Coronary artery (tissue), 2 donors: ENCODE measurements at regions not wholly inside any gene's neighbourhood (a gene's known extent, or its start where the extent isn't known, plus 50 kb on each side); places are given as distances from the start of the nearest gene placed in this dataset.
"Not testable (repeated sequence)": the region's sequence is repeated elsewhere in the genome, so short reads cannot be mapped to it uniquely, and the experiment has no call there.

Experiments
- DNase-seq: peaks from one replicate; pipeline ENCODE4 v3.0.0-alpha.2; 2017; ENCODE audit warnings: low spot score
- H3K27ac ChIP-seq, 2 donors: fragments of 200-600 bp; sonication (generic); one replicate each; pipeline ENCODE4 v1.5.1; 2016 to 2019
- H3K4me3 ChIP-seq: fragments of 200-600 bp; sonication (generic); 2 replicates; pipeline ENCODE4 v1.5.1; 2016; ENCODE audit warnings: mild to moderate bottlenecking, moderate library complexity
- TF ChIP-seq, protein P1 (sequence below): fragments of 200-600 bp; sonication (generic); IDR thresholded peaks from one replicate; pipeline ENCODE4 v1.5.1; 2019; ENCODE audit warnings: antibody characterized with exemption

DNA sequence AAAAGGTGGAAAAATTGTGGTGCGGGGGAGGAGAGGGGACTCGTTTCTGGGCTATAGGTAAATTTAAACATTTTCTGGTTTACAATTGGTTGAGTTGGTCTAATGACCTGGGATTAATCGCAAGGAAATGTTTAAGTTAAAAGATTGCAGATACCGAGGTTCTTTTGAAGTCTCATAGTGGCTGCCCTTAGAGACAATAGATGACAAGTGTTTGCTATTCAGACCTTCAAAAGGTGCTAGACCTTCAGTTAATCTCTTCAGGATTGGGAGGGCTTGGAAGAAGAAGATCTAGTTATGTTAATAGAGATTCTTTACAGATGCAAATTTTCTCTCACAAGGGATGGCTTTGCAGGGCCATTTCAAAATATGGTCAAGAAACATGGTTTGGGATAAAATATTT, 2286.1 kb upstream of the AGA start:
- TF ChIP-seq, protein P1, sequence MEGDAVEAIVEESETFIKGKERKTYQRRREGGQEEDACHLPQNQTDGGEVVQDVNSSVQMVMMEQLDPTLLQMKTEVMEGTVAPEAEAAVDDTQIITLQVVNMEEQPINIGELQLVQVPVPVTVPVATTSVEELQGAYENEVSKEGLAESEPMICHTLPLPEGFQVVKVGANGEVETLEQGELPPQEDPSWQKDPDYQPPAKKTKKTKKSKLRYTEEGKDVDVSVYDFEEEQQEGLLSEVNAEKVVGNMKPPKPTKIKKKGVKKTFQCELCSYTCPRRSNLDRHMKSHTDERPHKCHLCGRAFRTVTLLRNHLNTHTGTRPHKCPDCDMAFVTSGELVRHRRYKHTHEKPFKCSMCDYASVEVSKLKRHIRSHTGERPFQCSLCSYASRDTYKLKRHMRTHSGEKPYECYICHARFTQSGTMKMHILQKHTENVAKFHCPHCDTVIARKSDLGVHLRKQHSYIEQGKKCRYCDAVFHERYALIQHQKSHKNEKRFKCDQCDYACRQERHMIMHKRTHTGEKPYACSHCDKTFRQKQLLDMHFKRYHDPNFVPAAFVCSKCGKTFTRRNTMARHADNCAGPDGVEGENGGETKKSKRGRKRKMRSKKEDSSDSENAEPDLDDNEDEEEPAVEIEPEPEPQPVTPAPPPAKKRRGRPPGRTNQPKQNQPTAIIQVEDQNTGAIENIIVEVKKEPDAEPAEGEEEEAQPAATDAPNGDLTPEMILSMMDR, result no peak
- no peak overlapping the region for H3K27ac ChIP-seq
- DNase-seq, result no peak
- H3K4me3 ChIP-seq, result no peak overlapping the region

- H3K27ac ChIP-seq, H3K4me3 ChIP-seq, DNase-seq: not testable (repeated sequence)
Measured at GRCh38 chr4:179736820-179737219, 2294.6 kb upstream of the AGA start.

DNA sequence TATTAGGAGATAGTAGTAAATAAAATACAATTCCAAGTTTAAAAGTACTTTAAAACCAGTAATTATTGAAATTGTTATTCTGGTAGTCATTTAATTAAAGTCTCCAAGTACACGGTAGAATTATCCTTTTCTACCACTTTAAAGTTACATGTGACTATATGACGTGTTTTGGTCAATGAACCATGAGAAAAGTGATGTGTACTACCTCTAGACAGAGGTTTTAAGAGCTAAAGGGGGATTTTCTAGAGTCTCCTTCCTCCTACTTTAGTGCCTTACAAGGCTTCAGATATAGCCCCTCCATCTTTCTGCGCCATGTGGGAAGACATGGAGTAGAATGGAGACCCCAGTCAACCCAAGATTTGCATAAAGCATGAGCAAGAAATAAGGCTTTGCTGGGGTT, 2296.6 kb upstream of the AGA start:
- no peak overlapping the region for H3K4me3 ChIP-seq
- TF ChIP-seq, protein P1, result no peak
- no peak for DNase-seq
- no peak overlapping the region for H3K27ac ChIP-seq

- TF ChIP-seq, protein P1, result no peak
- no peak for DNase-seq
- Histone ChIP-seq H3K27ac (no peak overlapping the region), H3K4me3 (no peak overlapping the region)
Measured at GRCh38 chr4:179747218-179747910, 2305.1 kb upstream of the AGA start.

GRCh38 chr4:179748837-179749236, 2306.6 kb upstream of the AGA start:
- no peak overlapping the region for H3K4me3 ChIP-seq
- no peak overlapping the region for H3K27ac ChIP-seq
- TF ChIP-seq, protein P1, result no peak
- no peak for DNase-seq

GRCh38 chr4:179750374-179750773, 2308.1 kb upstream of the AGA start:
- Histone ChIP-seq H3K4me3 (no peak overlapping the region), H3K27ac (no peak overlapping the region)
- TF ChIP-seq, protein P1, result no peak
- DNase-seq, result no peak

GRCh38 chr4:179751669-179752068, 2309.4 kb upstream of the AGA start:
- DNase-seq, result no peak
- Histone ChIP-seq H3K4me3 (no peak overlapping the region), H3K27ac (no peak overlapping the region)
- TF ChIP-seq, protein P1, result no peak
